HuH-7.5 (cell line): ENCODE measurements at regions not wholly inside any gene's neighbourhood (a gene's known extent, or its start where the extent isn't known, plus 50 kb on each side); places are given as distances from the start of the nearest gene placed in this dataset.

ENCODE experiments used
- DNase-seq: peaks from one replicate; pipeline ENCODE4 v3.0.0; 2011; ENCODE audit warnings: low spot score

DNA sequence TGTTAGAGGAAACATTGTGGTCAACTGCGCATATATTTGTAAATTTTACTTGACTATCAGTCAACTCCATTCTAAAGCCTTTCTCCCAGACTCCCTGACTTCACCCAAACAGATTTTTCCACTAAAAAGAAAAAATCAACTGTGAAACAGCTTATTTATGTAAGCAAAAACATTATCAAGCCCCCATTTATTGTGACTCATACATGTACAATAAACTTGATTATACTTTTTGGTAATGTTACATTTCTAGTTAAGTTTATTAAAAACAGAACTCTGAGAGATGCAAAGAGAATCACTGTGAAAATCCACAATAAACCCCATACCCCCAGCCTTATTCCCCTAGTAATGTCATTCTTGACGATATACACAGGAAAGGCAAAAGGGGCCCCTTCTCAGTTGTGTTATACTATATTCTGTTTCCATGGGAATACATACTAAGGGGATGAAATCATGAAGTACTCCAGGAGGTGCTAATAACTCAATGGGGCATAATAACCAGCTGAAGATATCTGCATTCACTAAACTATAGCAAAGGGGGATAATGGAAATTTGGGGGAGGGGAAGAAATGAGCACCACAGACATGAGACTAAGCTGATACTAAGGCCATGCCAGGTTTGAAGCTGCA is 616.0 kb downstream of the ACTL7B start:
- DNase-seq: no peak

DNA sequence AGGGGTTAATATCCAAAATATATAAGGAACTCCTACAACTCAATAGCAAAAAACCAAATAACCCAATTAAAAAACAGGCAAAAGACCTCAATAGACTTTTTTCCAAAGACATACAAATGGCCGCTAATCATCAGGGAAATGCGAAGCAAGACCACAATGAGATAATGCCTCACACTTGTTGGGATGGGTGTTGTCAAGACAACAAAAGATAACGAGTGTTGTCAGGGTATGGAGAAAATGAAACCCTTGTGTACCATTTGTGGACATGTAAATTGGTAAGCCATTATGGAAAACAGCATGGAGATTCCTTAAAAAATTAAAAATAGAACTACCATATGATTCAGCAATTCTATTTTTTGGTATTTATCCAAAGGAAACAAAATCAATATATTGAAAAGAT is 620.2 kb downstream of the ACTL7B start:
- no peak for DNase-seq

DNA sequence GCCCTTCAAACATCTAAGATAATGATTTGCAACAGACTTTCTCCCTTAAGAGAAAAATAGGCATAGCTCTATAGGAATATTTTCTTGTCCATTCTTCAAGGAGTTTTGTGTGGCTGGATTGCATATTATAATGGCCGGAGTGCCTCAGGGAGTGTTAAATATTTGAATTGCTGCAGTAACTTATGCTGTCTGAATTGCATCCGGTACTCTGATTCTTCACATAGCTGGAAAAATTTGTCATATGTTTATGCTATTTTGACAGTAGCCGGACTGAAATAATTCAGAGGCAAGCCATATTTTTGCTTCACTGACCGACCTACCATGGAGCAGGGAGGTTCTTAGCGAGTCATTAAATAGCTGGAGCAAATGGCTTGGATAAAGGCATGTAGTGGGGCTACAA is 621.0 kb downstream of the ACTL7B start:
- DNase-seq: no peak

DNA sequence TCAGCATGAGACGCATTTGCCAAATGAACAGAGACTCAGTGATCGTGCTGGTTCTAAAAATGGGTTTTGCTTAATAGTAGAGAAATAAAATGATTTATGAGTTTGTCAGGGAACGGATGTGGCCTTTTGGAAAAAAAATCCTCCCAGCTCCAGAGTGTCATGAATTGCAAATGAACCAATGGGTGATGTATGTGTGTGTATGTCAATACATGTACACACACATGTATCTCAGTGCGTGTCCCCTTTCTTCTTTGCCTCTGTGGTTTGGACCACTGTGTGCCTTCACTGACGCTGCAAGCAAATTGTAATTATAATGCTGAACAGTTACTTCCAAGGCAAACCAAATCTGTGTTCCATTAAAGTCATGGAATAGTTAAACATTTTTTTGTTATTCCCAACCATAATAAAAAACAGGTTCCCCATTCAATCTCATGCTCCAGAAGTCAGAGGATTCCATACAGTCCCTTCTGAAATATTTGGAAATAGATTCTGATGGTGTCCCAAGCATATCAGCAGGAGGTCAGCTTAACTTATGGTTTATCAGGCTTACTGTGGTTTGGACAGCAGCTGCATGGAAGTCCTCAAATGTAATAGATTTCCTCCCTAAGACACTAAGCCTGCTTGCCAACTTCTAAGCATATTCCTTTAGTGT is 630.5 kb downstream of the ACTL7B start:
- DNase-seq: no peak

DNA sequence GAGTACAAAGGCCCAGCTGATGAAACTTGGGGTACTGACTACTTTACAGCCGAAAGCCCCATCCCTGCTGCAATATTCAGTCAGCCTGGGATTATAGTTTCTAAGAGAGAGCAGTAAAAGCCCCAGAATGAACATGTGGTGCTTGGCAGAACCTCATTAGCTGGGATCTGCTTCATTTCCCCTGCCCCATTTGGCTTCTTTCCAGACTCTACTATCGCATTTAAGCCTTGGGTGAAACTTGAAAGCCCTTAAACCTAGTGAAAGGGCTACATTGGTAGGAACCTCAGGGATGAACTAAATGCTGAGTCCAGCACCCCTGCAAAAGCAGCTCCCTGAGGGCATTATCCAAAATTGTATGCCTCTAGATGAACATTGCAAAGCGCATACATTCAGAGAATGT is 631.1 kb downstream of the ACTL7B start:
- no peak for DNase-seq

DNA sequence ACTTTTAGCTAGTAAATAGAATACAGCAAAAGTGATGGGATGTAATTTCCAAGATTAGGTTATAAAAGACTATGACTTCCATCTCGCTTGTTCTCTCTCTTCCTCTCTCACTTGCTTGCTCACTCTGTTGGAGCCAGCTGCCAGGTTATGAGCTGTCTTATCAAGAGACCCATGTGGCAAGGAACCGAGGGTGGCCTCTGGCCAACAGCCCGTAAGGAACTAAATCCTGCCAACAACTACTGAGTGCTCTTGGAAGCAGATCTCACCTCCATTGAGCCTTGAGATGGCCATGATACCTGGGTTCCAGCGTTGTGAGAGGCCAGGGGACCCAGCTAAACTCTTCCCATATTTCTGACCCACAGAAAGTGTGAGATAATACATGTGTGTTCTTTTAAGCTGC is 636.1 kb downstream of the ACTL7B start:
- DNase-seq: no peak

DNA sequence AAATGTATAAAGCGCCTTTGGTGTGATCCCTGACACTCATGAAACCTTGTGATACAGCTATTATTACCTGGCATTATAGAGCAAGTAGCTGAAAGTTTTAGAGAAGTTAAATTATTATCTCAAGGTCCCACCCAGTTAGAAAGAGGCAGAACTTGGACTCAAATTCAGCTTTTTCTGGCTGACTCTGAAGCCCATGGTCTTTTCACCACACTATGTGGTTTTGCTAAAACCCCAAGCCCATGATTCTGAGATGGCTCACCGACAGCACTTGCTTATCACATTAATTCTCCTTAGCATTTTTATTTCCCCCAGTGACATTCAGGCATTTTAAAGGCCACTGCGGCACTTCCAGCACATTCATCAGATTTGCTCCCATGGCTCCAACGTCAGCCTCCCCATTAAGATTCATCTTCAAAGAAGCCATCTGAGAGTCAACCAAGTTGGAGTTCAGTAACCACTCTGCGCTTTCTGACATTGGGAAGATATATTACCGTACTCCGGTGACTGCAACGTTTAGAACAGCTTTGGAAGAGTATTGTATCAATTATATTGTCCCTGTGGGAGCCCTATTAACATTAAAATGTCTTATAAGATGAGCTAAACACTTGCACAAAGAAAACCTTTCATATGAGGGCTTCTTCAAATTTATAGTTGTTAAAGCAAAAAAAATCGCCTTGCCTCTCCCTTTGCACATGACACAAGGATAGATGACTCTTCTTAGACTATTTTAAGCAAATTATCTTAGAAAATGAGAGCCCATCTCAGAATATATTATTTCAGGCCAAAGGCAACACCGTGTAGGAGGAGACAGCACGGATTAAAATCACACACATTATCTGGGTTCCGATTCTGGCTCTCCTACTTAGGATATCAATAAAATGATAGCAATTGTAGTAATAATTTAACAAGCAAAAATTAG is 638.1 kb downstream of the ACTL7B start:
- DNase-seq: no peak

DNA sequence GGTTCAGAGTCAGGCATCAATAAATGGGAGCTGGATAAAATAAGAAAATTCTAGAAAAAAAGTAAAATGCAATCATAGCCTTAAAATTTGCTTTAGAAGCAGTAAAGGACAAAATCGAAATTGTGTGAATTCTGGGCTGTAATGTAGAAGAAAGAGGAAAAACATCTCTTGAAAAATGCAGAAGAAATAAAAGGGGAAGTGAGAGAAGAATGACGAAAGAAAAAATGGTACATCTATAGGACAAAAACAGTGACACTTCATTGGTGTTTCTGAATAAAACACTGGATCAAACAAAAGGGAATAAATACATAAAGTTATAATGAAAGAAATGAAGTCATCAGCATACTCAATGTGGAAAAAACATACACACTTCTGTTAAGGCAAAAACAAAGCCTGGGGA is 642.3 kb downstream of the ACTL7B start:
- no peak for DNase-seq

DNA sequence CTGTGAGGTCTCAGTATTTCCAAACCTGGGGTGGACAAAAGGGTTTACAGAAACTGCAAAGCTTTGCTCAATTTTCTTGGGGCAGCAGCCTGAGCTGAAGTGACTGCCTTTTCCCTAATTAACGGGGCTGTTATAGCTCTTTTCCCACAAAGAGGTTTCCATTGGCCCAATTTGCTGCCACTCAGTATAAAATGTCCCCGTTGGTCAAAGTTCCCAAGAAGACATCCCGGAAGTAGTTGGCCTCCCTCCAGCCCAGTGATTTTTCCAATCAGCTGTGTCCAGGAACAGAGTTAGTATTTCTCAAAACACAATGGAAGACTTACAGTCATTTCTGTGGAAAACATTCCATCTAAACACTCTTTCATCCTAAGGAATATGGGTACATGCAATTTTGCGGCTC is 643.6 kb downstream of the ACTL7B start:
- no peak for DNase-seq

DNA sequence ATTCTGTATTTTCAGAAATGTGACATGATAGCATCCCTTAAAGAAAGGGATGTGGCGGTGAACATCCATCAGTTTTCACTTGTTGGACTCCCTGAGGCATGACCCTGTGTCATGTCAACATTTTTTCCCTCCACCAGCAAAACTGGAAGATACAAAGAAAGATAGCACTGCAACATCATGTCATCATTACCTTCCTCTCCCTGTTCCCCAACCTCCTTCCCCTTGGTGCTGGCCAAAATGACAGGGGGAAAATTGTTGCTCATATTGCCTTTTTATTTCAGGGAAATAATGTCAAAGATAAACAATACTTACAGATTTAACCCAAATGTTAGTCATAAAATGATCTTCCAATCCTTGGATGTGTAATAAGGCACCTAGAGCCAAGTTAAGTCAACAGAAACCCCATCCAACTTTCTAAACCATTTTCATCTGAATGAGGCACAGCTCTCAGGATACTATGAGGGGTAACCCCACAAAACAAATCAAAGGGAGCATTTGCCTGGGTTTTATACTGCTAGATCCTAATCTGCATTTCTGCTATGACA is 644.3 kb downstream of the ACTL7B start:
- DNase-seq: no peak

DNA sequence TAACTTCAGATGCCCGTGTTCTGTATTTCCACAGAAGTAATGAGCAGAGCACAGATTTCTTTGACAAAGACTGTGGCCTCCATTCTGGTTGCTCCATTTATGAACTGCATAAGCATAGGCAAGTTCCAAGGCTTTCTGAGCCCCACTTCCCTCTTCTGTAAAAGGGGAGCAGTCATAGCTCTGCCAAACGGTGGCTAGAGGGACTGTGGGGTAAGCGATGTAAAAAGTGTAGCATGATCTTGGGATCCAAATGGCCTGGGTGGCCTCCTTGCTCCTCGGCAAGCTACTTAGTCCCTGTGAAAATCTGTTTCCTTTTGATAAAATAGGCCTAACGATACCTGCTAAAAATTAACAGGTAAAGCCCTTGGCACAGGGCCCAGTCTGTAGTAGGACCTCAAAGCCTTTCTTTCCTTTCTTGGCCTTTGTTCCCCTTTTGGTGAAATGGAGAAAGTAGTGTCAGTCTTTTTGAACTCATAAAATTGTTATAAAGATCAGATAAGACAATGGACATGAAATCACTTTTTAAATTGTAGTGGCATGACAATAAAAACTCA is 646.6 kb downstream of the ACTL7B start:
- no peak for DNase-seq

DNA sequence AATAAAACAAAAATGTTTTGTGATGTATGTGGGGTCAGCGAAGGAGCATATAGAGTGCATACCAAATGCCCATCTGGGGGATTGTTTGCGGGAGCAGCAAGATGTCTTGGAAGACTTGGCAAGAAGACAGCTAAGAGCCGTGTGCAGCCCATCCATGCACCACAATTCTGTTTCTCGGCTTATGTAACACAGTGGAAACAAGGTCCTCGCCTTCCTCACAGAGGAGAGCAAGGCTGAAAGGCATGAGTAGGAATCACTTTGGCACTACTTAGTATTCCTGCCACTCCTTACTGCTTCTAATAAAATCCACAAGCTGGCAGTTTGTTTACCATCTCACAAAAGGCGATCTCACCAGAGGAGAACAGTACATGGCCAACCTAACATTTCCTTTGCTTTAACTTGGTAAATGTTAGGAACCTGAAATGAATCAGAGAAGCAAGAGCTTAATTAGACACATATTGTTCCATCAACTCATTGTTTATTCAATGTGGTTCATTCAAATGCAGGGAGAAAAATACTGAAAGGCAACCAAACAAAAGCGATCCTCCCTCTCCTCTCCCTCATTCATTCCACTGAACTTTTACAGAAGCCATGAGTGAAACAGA is 648.1 kb downstream of the ACTL7B start:
- no peak for DNase-seq

DNA sequence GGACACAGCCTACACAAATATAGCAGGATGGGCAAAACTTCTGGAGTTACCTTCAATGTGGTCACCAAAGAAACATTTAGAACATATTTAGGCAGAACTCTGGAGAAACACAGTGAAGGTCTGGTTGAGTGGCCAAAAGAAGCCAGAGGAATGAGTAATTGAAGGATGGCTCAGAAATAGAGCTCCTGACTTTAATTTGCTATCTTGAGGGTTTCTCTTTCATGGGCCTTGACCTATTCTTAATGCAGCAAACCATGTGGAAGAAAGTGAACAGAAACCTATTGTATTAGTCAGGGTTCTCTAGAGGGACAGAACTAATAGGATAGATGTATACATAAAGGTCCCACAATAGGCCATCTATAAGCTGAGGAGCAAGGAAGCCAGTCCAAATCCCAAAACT is 650.5 kb downstream of the ACTL7B start:
- DNase-seq: no peak

DNA sequence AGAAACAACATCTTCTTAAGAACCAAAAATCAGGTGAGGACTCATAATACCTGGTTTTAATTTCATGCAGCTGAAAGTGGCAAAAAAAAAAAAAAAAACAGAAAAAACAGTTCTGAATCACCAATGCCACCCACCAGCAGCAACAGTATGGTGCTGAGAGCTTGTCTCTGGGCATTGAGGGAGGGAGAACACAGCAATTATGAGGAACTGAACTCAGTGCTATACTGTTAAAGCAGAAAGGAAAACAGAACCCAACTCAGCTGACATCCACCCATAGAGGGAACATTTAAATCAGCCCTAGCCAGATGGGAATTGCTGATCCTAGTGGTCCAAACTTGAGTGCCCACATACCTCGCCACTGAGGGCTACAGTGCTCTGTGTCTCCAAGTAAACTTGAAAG is 657.9 kb downstream of the ACTL7B start:
- DNase-seq: no peak

DNA sequence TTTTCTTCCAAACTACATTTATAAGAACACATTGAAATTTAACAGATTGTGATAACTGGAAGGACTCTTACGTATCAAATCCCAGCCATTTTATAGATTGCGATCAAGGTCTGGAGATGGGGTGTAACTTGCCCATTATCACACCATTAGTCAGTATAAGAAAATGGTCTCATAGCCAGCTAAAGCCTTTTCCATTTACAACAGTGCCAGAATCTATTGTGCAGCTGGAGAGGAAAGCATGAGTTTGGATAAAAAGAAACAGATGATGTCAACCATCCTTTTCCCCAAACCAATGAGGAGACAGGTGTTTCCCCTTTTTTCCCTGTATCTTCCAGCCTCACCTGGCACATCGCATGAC is 658.8 kb downstream of the ACTL7B start:
- DNase-seq: no peak

DNA sequence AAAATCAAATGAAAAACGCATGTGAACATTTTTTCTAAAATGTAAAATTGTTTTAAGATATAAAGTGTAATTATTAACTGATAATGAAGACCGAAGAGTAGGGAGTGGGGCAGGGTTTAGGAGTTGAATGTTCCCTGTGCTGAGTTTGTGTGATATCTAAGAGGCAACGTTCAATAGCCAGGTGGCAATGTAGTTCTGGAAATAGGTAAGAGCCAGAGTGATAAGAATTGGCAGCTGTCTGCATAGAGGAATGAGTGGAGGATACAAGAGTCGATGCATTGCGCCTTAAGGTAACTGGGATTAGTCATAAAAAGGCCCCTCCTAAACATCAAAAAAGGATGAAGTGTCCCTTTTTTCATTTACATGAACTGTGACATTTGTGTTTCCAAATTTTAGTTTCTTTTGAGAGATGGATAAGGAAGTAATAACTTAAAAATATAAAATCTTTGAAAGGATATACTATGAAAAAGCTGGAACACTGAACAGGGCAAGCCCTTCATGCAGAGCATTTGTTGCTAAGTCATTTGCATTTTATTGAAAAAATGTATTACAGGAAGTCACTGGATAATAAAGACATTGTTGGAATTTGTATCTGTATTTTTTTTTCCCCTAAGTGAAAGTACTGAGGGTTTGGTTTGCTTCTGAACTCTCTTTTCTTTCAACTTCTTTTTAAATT is 659.3 kb downstream of the ACTL7B start:
- no peak for DNase-seq

DNA sequence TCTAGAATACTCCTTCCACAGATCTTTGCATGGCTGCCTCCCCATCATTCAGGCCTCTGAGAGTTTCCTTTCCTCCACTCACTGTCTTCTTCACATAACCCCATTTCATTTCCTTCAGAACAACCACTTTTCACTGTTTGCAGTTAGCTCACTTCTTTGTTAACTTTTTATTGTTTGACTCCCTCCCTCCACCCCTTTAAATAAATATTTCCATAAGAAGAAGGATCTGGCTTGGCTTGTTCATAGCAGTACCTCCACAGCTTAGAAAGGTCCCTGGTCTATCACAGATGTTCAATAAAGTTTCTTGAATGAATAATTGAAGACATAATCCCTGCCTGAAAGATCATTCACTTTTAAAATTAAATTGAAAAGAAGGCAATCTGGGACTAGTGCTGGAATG is 661.6 kb downstream of the ACTL7B start:
- no peak for DNase-seq

DNA sequence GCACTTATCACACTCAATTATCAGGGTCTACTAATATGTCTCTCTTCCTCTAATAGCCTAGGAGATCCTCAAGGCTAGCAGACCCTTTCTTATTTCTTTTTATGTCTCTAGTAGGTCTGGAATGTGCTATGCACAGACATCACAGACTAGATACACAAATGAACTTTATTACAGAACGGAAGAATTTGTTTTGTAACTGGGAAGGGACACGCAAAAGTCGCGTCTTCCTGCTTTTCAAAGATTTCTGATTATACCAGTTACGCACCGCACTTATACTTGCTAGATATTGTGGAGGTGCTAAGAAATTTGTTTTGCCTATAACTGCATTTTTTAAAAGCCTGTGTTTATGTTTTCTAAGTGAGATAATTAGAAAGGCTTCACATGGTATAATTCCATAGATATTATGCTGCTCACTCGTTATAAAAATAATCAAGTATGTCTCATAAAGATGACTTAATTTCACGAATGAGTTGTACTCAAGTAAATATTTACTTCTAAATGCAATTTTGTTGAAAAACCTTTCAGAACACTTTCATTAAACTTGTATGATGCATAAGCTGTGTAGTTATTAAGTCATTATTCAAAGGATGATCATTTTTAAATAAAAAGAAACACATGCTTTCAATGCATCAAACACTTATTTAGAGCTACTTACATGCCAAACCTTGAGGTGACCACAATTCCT is 662.6 kb downstream of the ACTL7B start:
- no peak for DNase-seq

DNA sequence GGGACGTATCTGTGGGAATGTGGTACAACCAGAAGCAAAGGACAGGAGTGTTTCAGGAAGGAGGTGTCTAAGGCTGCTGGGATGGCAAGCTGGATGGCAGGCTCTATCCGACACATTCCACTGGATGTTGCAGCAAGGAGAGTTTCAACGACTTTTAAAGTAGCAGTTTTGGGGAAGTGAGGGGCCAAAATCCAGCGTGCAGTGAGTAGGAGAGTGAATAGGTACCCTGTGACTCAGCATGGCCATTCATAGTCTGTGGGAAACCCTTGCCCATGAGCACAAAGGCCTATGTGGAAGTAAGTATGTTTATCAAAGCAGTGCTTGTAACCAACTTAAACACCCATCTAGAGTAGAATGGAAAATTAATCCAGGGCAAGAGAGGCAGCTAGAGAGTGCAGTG is 664.7 kb downstream of the ACTL7B start:
- no peak for DNase-seq

DNA sequence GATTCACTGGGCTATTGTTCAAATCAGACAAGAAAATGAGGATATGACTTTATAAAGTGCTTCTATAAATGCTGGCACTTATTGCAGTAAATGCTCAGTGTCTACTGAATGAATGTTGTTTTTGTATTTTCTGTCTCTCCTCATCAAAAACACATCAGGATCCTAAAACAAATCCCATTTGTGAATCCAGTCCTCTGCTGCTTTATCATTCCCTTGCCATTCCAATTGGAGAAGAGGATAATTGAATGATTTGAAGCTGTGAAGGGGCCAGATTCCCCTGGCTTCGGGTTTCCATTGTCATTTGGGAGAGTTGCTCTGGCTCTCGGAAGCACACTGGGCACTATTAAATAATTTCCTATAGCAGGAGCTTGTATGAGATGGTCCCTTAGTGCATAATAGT is 666.8 kb downstream of the ACTL7B start:
- DNase-seq: no peak

DNA sequence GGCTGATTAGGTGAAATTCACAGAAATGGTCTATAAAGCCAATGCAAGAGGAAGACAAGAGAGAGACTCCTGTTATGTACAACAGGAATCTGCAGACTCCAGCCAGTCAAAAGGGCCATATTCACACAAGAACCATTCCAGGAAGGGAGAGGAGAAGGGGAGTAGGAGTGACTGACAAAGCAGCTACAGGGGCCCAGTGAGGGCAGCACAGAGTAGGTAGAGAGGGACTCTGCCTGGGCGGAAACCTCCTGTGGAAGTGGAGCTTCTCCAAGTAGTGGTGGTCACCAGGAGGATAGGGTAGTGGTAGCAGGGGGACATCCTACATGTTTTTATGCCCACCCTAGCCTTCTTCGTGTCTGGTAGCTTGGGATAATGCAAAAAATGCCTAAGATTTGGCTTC is 667.3 kb downstream of the ACTL7B start:
- DNase-seq: no peak
